GM21381 (cell line): ENCODE measurements at regions not wholly inside any gene's neighbourhood (a gene's known extent, or its start where the extent isn't known, plus 50 kb on each side); places are given as distances from the start of the nearest gene placed in this dataset.

ENCODE experiments used
- ATAC-seq: cut with Tn5 transposase; IDR thresholded peaks from one replicate; pipeline ENCODE4 v1.9.1; 2021; ENCODE audit warnings: mild to moderate bottlenecking, moderate library complexity; ENCODE audit not compliant: unreplicated experiment

DNA sequence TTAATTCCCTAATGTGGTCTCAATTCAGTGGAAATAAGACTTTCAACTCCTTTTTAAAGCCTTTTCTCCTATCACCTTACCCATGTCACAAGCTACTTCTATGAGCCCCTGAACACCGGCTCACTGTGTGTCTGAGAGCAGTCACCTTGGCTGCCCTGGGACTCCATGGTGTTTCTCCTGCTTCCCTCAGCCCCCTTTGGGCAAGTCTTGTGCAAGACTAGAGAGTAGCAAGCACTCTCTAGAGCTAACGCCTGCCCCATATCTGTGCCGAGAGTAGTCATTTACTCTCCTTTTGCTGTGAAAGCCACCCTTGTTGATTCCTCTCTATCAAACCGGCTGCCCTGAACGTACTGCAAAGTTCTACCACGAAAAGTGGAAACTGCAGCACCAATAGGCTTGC is 77.9 kb upstream of the DAB2 start:
- no peak for ATAC-seq

- no peak for ATAC-seq
These were observed 76.6 kb upstream of the DAB2 start for GRCh38 chr5:39501397-39501796.

DNA sequence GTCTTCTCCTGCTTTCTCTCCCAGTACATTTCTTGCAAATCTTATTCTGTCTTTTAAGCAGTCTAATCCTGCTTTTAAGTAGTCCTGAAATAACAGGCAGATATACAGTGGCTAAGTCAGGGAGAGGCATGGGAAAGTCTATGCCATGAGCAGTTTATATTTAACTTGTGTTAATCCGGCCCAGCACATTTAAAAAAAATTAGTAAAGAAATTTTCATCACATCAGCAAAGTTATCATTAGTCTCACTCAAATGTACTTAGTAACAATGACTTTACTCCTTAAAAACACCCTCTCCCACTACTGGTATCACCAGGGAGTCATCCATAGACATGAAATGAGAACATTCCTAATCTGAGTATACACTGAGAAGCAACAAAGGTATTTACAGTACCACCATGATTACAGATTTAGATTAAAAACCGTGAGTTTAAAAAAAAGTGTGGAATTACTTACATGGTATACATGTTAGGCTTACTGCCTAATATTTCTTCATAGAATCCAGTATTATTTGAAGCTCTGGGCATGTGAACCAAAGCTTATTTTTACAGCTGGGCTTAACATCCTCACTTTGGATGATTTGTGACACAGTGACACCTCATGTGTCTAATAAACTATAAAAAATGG is 75.9 kb upstream of the DAB2 start:
- ATAC-seq = no peak

- ATAC-seq = no peak
These were observed 73.6 kb upstream of the DAB2 start for GRCh38 chr5:39498278-39498952.

DNA sequence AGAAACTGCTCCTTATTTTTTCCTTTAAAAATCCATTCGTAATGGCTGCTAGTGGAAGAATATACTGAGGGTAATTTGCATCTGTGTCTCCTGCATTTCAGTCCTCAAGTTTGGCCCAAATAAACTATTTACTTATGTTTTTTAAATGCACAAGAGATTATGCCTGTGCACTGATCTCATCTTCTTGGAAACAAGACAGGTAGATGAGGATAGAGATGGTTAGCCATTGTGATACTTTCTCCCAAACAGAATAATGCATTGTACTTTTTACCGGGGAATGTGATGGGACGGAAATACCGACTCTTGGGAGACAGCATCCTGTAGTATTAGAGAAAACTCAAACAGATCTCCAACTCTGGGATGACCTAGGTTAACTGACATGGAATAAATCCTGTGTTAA is 72.5 kb upstream of the DAB2 start:
- ATAC-seq = no peak

DNA sequence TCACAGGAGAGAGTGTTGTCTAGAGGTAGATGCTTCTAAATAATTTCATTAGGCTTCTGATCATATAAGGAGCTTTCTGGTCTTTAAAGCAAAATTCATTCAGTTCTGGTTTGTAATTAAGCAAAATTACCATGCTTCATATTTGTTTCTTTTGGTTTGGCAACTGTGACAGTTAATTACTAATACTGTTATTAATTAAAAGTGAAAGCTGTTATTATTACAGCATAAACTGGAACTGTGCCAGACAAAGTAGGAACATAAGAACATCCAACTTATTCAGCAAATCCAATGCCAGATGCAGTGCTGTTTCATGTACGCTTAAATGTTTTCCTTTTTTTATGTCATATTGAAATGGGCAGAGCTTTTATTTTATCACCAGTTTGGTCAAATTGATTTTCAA is 70.4 kb upstream of the DAB2 start:
- ATAC-seq = no peak

- ATAC-seq = no peak
These were observed 69.8 kb upstream of the DAB2 start for GRCh38 chr5:39494534-39494933.

DNA sequence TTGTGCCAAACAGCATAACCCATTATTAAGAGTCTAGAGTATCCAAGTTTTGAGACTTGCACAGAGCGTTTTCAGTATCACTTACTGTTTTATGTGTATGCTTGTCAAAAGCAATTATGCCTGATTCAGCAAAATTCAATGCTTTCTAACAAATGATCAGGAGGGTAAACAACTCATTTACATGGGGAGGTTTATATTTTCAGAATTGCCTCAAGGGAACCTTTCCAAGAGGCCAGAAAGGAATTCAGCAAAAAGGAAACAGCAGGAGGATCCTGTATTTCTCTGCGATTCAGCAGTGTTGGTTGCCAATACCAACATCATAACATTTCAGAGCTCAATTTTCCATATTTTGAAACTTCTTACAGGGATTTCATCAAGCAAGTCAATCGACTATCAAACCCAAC is 69.3 kb upstream of the DAB2 start:
- no peak for ATAC-seq

DNA sequence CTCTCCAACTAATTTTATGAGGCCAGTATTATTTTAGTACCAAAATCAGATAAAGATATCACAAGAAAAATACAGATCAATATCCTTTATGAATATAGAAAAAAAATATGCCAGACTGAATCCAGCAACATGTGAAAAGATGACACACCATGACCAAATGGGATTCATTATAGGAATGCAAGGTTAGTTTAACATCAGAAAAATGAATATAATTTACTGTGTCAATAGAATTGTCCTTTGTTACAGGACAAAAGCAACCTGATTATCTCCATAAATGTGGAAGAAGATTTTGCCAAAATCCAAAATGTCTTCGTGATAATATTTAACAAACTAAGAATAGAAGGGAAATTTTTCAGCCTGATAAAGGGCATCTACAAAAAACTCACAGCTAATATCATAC is 66.4 kb upstream of the DAB2 start:
- ATAC-seq = no peak

DNA sequence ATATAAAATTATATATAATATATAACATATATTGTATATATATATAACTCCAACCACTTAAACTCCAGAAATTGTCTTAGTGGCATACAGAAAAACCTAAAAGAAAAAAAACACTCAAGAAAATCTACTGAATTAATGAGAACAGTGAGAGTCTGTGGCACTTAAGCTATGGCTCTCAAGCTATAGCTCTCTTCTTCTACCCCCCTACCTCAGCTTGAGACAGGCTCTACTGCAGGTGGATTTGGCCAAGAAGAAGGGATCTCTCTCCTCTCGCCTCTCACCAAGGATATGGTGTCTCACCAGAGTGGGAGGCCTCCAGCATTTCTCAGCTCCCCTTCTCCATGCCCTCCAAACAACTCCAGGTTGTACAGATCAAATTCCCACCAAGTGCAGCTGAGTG is 64.5 kb upstream of the DAB2 start:
- ATAC-seq = no peak

DNA sequence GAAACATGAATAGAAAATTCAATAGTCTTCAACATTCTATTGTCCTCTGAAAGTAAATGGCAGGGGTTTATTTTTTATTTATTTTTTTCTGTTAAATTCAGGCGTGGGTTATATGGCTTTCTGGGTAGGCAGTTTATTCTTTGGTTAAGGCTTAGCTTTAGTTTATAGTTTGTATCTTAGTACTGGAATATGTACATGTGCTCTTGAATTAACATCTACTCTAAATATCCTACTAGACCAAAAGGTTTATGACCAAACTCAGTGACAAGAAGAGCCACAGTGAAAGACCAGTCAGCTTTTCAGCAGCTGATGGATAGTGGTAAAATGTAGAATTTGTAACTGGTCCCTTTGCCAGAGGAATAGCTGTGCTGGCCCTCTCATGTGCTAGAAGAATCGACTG is 62.0 kb upstream of the DAB2 start:
- no peak for ATAC-seq

GRCh38 chr5:39486361-39486760 is 61.6 kb upstream of the DAB2 start:
- no peak for ATAC-seq

- ATAC-seq = no peak
These were observed 60.3 kb upstream of the DAB2 start for GRCh38 chr5:39485079-39485478.

- ATAC-seq = no peak
These were observed 59.9 kb upstream of the DAB2 start for GRCh38 chr5:39484673-39485072.

DNA sequence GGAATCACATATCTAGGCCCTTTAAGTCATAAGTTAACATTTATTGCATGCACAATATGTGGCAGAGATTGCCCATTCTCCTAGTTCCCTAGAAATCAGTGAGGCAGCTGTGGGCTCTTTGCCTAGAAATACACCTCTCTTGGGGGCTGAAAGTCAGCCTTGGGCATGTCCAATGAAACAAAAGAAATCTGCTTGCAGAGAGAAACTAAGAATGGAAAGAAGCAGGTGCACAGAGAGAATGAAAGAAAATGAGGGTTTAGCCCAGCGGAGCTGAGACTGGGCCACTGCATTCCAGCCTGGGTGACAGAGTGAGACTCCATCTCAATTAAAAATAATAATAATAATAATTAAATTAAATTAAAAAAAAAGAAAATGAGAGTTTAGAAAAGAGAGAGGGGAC is 57.3 kb upstream of the DAB2 start:
- no peak for ATAC-seq

DNA sequence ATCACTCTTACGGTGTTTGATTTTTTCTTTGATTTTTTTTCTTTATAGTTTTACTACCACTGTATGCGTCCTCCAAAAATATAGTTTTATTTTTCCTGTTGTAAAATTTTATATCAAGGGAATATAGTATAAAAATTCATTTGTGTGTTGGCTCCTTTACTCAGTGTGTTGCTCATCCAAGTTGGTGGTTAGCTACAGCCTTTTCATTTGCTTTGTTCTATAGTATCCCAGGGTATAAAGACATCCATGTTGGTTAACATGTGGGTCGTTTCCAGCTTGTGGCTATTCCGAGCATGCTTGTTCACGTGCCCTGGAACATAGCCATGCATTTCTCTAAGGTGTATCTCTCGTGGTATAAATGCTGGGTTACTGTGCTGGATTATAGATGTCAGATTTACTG is 54.8 kb upstream of the DAB2 start:
- ATAC-seq = no peak

GRCh38 chr5:39478863-39479262 is 54.1 kb upstream of the DAB2 start:
- no peak for ATAC-seq

- no peak for ATAC-seq
These were observed 52.1 kb upstream of the DAB2 start for GRCh38 chr5:39476843-39477220.

DNA sequence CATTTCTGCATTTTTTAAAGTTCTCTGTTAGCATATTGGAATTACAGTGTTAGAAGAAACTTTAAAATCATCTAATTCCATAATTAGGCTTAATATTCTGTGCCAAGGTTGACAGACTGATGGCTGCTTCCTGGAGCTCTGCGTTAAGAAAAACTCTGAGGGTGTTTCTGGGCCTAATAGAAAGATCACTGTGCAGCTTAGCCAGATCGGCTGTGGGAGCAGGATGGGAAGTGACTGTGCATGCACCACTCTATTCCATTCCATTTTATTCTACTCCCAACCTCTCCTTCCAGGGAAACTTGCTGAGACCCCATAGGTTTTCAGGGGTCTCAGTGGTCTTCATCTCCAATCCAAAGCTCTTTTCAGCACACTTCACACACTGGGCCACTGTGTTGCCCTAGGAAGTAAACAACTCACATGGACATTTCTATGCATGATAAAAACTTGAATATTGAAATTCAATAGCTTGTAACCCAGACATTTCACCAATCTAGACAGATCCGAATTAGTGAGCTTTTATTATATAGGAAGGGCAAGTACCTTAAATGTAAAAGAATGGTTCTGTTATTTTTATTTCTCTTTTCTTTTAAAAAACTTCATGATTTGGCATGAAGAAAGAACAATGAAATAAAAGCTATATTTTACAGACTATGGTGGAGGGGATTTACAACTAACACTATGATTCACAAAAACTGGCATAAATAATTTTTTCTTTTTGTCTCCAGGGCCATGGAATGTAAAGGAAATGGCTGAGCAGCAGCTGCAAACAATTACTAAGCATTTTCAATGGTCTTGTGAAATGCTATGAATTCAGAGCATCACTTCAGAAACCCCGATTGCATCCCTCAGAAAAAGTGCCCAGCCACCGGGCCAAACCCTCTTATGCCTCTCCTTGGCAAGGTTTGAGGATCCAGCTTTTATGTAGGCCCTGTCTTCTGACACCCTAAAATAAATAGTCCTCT is 51.4 kb upstream of the DAB2 start:
- no peak for ATAC-seq

DNA sequence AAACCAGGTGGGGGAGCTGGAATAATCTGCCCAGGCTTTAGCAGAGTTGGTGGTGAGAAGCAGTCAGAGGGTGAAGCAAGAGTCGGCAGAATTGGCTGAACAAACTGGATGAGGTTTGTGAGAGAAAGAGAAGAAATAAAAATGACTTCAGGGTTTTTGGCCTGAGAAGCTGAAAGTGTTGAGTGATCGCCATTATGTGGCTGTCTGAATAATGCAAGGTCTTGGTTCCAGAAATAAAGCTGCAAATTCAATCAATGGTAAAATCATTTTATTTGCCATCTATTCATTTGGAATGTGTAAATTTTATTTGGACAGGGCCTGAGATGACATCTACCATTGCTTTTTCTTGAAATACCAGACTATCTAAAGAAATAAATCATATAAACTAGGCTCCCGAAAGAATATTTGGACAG is 50.4 kb upstream of the DAB2 start:
- ATAC-seq = no peak
